ENCODE measurements at regions not wholly inside any gene's neighbourhood (a gene's known extent, or its start where the extent isn't known, plus 50 kb on each side); places are given as distances from the start of the nearest gene placed in this dataset.

DNA sequence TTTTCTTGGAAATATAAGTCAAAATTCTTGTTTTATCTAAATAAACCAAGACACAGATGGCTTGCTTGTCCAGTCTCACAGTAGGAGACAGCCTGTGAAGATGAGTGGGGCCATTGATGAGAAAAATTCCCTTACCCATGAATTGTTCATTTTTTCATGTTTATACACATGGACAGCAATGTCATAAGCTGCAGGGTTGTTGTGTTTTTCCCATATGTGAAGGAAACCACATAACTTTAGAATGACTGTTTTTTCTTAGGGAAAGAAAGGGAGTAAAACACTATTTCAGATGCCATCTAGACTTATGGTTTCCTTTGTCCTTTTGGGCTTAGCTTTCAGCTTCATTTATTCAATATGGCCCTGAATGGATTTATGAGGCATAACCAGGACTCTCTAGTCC lies 622.5 kb upstream of the NR5A2 start:
- TF ChIP-seq EZH2 (IDR thresholded peaks at IDR 0.05) = no peak
- TF ChIP-seq POLR2AphosphoS5 (IDR thresholded peaks at IDR 0.05; ENCODE audit: borderline replicate concordance, low read depth, low read length) = no peak
- TF ChIP-seq FOXP2 (optimal IDR thresholded peaks at IDR 0.05; ENCODE audit: control extremely low read depth, extremely low read length, insufficient read depth) = no peak
- Histone ChIP-seq H3K4me3 (no peak overlapping the region), H3K9ac (ENCODE audit: insufficient read length) (no peak overlapping the region), H3K9me3 (ENCODE audit: low read depth, low read length) (no peaks in the 10 kb centered on the region; the same call in 1 of the 2 replicates), H3K36me3 (ENCODE audit: insufficient read depth, low read length) (peaks cover 3% of the 10 kb centered on the region; the same call in 1 of the 2 replicates), H3K27ac (peak overlapping the region; percentile 92; the same call in 1 of the 2 replicates)
- DNase-seq (ENCODE audit: low read depth, low spot score) = no peak

- H3K27ac ChIP-seq = no peak overlapping the region
Measured at GRCh38 chr1:199405634-199406196, 621.8 kb upstream of the NR5A2 start.

GRCh38 chr1:199410462-199410861 lies 617.0 kb upstream of the NR5A2 start:
- no peak overlapping the region for H3K9ac ChIP-seq (ENCODE audit: insufficient read length)
- no peaks in the 10 kb centered on the region for H3K9me3 ChIP-seq (ENCODE audit: low read depth, low read length)
- H3K4me3 ChIP-seq = no peak overlapping the region
- TF ChIP-seq POLR2AphosphoS5 (IDR thresholded peaks at IDR 0.05; ENCODE audit: borderline replicate concordance, low read depth, low read length) (no peak), FOXP2 (optimal IDR thresholded peaks at IDR 0.05; ENCODE audit: control extremely low read depth, extremely low read length, insufficient read depth) (no peak), EZH2 (IDR thresholded peaks at IDR 0.05) (no peak)
- no peak overlapping the region for H3K27ac ChIP-seq
- H3K36me3 ChIP-seq (ENCODE audit: insufficient read depth, low read length) = no peaks in the 10 kb centered on the region
- DNase-seq (ENCODE audit: low read depth, low spot score) = no peak

More at GRCh38 chr1:199405634-199406196, 621.8 kb upstream of the NR5A2 start:
- no peaks in the 10 kb centered on the region; the same call in 1 of the 2 replicates for H3K9me3 ChIP-seq (ENCODE audit: low read depth, low read length)
- no peak overlapping the region for H3K4me3 ChIP-seq
- no peak for DNase-seq (ENCODE audit: low read depth, low spot score)
- no peak overlapping the region for H3K9ac ChIP-seq (ENCODE audit: insufficient read length)
- H3K36me3 ChIP-seq (ENCODE audit: insufficient read depth, low read length) = peaks cover 3% of the 10 kb centered on the region; the same call in 1 of the 2 replicates
- TF ChIP-seq FOXP2 (optimal IDR thresholded peaks at IDR 0.05; ENCODE audit: control extremely low read depth, extremely low read length, insufficient read depth) = no peak
- no peak for TF ChIP-seq EZH2 (IDR thresholded peaks at IDR 0.05)
- TF ChIP-seq POLR2AphosphoS5 (IDR thresholded peaks at IDR 0.05; ENCODE audit: borderline replicate concordance, low read depth, low read length) = no peak

GRCh38 chr1:199411506-199411905 lies 616.0 kb upstream of the NR5A2 start:
- H3K36me3 ChIP-seq (ENCODE audit: insufficient read depth, low read length) = no peaks in the 10 kb centered on the region
- 0 out of 2 replicates have a peak, but pooled peaks cover 3% of the 10 kb centered on the region for H3K9me3 ChIP-seq (ENCODE audit: low read depth, low read length)
- H3K9ac ChIP-seq (ENCODE audit: insufficient read length) = no peak overlapping the region
- DNase-seq (ENCODE audit: low read depth, low spot score) = no peak
- no peak overlapping the region for H3K4me3 ChIP-seq
- TF ChIP-seq POLR2AphosphoS5 (IDR thresholded peaks at IDR 0.05; ENCODE audit: borderline replicate concordance, low read depth, low read length) (no peak), EZH2 (IDR thresholded peaks at IDR 0.05) (no peak), FOXP2 (optimal IDR thresholded peaks at IDR 0.05; ENCODE audit: control extremely low read depth, extremely low read length, insufficient read depth) (no peak)
- no peak overlapping the region for H3K27ac ChIP-seq

- Histone ChIP-seq H3K36me3 (ENCODE audit: insufficient read depth, low read length) (peaks cover 9% of the 10 kb centered on the region; the same call in 1 of the 2 replicates), H3K27ac (peak overlapping the region; percentile 40; the same call in 1 of the 2 replicates), H3K4me3 (no peak overlapping the region), H3K9me3 (ENCODE audit: low read depth, low read length) (peaks cover 14% of the 10 kb centered on the region; the same call in 1 of the 2 replicates), H3K9ac (ENCODE audit: insufficient read length) (no peak overlapping the region)
- no peak for TF ChIP-seq POLR2AphosphoS5 (IDR thresholded peaks at IDR 0.05; ENCODE audit: borderline replicate concordance, low read depth, low read length)
- DNase-seq (ENCODE audit: low read depth, low spot score) = peak; percentile 56
Measured at GRCh38 chr1:199422206-199422605, 605.3 kb upstream of the NR5A2 start.

DNA sequence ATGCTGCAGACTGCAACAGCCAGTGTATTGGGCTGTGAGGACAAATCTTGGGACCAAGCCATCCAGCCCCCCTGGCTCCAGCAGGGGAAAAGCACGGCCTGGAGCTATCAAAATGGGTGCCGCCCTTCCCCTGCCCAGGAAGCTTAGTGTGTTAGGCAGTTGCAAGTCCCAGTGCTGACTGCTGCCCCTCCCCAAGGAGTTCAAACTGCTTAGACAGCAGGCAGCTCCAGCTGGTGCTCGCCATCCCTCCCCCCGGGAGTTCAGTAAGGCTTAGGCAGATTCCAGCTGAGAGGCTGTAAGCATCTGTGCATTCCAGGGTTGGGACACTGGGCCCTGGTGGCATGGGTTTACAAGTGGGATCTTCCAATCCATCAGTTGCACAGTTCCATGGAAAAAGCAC lies 579.6 kb upstream of the NR5A2 start:
- Histone ChIP-seq H3K4me3 (no peak overlapping the region), H3K36me3 (ENCODE audit: insufficient read depth, low read length) (no peaks in the 10 kb centered on the region), H3K9ac (ENCODE audit: insufficient read length) (no peak overlapping the region), H3K9me3 (ENCODE audit: low read depth, low read length) (no peaks in the 10 kb centered on the region), H3K27ac (no peak overlapping the region)
- DNase-seq (ENCODE audit: low read depth, low spot score) = no peak
- TF ChIP-seq POLR2AphosphoS5 (IDR thresholded peaks at IDR 0.05; ENCODE audit: borderline replicate concordance, low read depth, low read length) (no peak), FOXP2 (optimal IDR thresholded peaks at IDR 0.05; ENCODE audit: control extremely low read depth, extremely low read length, insufficient read depth) (no peak)

GRCh38 chr1:199448646-199449045 lies 578.9 kb upstream of the NR5A2 start:
- Histone ChIP-seq H3K9ac (ENCODE audit: insufficient read length) (no peak overlapping the region), H3K36me3 (ENCODE audit: insufficient read depth, low read length) (no peaks in the 10 kb centered on the region), H3K9me3 (ENCODE audit: low read depth, low read length) (no peaks in the 10 kb centered on the region), H3K27ac (0 out of 2 replicates have a peak overlapping the region, but pooled peaks have one; percentile 14), H3K4me3 (no peak overlapping the region)
- TF ChIP-seq POLR2AphosphoS5 (IDR thresholded peaks at IDR 0.05; ENCODE audit: borderline replicate concordance, low read depth, low read length) (no peak), FOXP2 (optimal IDR thresholded peaks at IDR 0.05; ENCODE audit: control extremely low read depth, extremely low read length, insufficient read depth) (no peak), EZH2 (IDR thresholded peaks at IDR 0.05) (no peak)
- no peak for DNase-seq (ENCODE audit: low read depth, low spot score)

DNA sequence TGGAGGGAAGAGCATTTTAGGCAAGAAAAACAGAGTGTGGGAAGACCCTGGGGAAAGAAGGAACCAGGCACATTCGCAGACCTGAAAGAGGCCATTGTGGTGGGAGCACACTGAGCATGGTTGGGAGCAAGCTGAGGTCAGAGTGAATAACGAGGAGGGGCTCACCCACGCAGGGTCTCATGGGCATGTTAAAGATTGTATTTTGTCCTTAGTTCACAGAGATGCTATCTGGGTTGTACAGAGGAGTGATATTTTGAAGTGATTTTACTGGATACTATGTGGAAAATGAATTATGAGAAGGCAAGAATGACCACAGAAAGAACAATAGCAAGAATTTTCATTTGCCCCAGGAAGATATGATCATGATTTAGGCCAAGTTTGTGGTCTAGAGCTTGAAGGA lies 578.3 kb upstream of the NR5A2 start:
- Histone ChIP-seq H3K4me3 (no peak overlapping the region), H3K9me3 (ENCODE audit: low read depth, low read length) (no peaks in the 10 kb centered on the region), H3K27ac (peak overlapping the region; percentile 17; the same call in 1 of the 2 replicates), H3K36me3 (ENCODE audit: insufficient read depth, low read length) (no peaks in the 10 kb centered on the region), H3K9ac (ENCODE audit: insufficient read length) (no peak overlapping the region)
- TF ChIP-seq POLR2AphosphoS5 (IDR thresholded peaks at IDR 0.05; ENCODE audit: borderline replicate concordance, low read depth, low read length) (no peak), EZH2 (IDR thresholded peaks at IDR 0.05) (no peak), FOXP2 (optimal IDR thresholded peaks at IDR 0.05; ENCODE audit: control extremely low read depth, extremely low read length, insufficient read depth) (no peak)
- DNase-seq (ENCODE audit: low read depth, low spot score) = no peak

- no peak overlapping the region for H3K4me3 ChIP-seq
Measured at GRCh38 chr1:199449681-199450080, 577.8 kb upstream of the NR5A2 start.

More at GRCh38 chr1:199449681-199450080, 577.8 kb upstream of the NR5A2 start:
- no peak for DNase-seq (ENCODE audit: low read depth, low spot score)
- H3K36me3 ChIP-seq (ENCODE audit: insufficient read depth, low read length) = no peaks in the 10 kb centered on the region
- H3K27ac ChIP-seq = no peak overlapping the region
- no peaks in the 10 kb centered on the region for H3K9me3 ChIP-seq (ENCODE audit: low read depth, low read length)
- H3K9ac ChIP-seq (ENCODE audit: insufficient read length) = no peak overlapping the region
- TF ChIP-seq FOXP2 (optimal IDR thresholded peaks at IDR 0.05; ENCODE audit: control extremely low read depth, extremely low read length, insufficient read depth) = no peak
- TF ChIP-seq POLR2AphosphoS5 (IDR thresholded peaks at IDR 0.05; ENCODE audit: borderline replicate concordance, low read depth, low read length) = no peak
- no peak for TF ChIP-seq EZH2 (IDR thresholded peaks at IDR 0.05)

Data from SK-N-MC (cell line).